T-helper 1 cell treated with Interleukin-12 subunit alpha and Interleukin-12 subunit beta and Interleukin-4 antibody, amounts not matched to agents 30 ng/mL and 1 ng/mL, for 36 hours (primary cell): ENCODE measurements at regions not wholly inside any gene's neighbourhood (a gene's known extent, or its start where the extent isn't known, plus 50 kb on each side); places are given as distances from the start of the nearest gene placed in this dataset.
"Not testable (repeated sequence)": the region's sequence is repeated elsewhere in the genome, so short reads cannot be mapped to it uniquely, and the experiment has no call there.

Experiments used
- intact Hi-C: fragments of 100-400 bp; cut with micrococcal nuclease; formaldehyde crosslinking; loops from one replicate; pipeline ENCODE4 v1.15.1; 2024

DNA sequence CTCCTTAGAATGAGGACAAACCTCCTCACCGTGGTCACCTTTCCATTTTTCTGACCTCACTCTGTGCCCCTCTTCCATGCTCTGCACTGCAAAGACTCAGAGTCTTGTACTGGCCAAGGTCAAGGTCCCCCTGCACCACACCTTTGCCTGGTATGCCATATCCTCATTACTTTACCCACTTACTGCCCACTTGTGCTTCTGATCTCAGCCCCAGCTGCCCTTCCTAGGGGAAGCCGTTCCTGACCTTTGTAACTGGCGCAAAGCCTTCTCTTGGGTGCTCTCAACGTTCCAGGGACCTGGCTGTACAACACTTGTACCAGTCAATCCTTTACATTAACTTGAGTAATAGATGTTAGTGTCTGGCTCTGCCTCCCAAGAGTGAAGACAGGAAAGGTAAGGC is 256.0 kb downstream of the SV2B start:
- intact Hi-C loops, result no loop called here

DNA sequence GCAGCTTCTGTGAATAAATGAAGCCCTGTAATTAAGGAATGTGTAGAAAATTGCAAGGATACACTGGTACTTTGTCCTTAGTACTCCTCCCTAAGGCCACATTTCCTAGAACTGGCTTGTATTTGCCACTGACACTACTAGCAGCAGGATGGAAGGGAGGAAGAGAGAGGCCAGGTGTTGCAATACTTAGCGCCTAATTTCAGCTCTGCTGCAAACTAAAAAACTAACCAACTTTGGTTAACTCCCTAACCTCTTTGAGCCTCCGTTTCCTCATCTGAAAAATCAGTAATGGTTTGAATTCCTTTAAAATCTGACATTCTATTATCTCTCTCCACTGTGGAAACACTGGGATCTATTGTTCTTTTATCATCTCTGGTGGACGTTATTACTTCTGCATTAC is 257.0 kb downstream of the SV2B start:
- intact Hi-C loops, result no loop called here

DNA sequence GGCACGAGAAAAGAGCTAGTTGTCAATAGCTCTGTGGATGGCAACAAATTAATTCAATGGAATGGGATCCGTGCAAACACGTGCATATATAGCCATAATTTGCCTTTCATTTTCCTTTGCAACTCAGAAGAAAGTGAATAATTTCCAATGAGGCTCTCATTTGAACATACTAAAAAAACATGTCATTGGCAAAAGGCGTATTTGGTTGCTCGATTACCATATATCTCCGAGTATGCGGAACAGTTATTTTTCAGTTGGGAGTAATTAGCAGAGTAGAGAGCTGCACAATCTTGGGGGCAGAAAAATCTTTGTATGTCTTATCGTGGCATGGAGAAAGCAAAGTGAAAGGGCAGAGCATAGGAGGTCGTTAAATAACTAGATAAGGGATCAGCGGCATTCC is 257.4 kb downstream of the SV2B start:
- intact Hi-C loops, result no loop called here

DNA sequence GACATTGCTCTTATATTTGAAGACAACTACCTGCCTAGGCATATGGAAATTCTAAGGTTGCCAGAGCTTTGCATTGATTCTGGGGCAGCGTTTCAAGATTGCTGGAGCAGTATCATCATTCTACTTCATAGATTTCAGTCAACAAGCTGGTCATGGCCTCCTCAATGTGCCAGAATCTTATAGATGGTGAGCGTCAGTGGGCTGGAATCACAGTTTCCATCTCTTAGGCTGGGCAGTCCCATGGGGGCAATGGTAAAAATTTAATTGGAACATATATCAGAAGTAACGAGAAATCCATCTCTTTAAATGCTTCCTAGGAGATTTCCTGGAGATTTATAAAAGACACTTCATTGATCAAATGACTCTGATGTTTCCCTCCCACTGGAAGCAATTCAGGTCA is 258.3 kb downstream of the SV2B start:
- intact Hi-C loops, result no loop called here

DNA sequence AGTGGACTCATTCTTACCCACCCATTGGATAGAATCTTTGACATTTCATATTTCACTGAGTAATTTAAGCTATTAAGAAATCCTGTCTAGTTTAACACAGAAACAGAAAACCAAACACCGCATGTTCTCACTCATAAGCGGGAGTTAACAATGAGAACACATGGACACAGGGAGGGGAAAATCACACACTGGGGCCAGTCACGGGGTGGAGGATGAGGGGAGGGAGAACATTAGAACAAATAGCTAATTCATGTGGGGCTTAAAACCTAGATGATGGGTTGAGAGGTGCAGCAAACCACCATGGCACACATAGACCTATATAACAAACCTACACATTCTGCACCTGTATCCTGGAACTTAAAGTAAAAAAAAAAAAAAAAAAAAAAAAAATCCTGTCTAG is 261.6 kb downstream of the SV2B start:
- intact Hi-C loops, result not testable (repeated sequence)

DNA sequence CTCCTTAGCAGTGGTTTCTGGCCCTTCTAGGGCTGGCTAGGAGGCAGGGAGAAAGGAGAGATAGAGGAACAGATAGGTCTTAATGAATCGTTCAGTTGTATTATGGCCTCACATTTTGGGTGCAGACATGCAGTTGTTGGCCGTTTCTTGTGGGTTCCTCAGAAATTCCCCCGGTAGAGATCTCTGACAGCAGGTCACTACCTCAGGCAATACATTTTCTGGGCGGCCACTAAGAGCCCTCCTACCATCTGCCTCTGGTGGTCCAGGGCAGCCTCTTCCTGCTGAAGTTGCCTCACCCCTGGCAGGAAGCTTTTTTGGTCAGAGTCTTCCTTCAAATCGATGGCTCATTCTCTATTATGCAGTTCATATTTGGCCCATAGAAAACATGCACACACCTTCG is 266.1 kb downstream of the SV2B start:
- intact Hi-C loops, result no loop called here

DNA sequence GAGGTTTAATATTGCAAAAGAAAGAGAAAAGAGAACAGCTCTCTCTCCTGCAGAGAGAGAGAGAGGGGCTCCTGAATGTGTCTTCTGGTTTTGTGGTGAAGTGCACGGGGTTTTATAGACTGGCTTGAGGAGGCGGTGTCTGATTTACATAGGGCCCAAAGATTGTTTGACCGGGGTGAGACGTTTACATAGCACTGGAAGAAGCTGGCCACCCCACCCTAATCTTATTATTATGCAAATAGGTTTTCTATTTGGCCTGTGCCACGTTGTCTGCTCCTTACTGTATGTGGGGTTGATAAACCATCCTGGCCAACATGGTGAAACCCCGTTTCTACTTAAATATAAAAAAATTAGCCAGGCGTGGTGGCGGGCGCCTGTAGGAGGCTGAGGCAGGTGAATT is 268.6 kb downstream of the SV2B start:
- intact Hi-C loops, result no loop called here

DNA sequence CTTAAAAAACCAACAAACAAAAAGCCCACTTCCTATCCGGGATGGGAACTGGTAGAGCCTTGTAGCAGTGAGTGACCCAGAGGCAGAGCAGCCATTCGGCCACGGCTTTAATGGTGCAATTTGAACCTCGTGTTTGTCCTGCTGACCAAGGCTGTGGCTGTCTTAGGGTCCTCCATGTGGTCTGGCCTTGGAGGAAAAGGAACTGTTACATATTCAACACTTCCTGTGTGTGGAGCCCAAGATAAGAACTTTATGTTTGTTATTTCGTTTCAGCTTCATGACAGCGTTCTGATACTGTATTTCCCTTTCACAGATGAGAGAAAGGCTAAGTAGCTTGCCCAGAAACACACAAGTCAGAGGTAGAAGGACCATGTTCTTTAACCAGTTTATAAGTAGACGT is 269.8 kb downstream of the SV2B start:
- intact Hi-C loops, result no loop called here

DNA sequence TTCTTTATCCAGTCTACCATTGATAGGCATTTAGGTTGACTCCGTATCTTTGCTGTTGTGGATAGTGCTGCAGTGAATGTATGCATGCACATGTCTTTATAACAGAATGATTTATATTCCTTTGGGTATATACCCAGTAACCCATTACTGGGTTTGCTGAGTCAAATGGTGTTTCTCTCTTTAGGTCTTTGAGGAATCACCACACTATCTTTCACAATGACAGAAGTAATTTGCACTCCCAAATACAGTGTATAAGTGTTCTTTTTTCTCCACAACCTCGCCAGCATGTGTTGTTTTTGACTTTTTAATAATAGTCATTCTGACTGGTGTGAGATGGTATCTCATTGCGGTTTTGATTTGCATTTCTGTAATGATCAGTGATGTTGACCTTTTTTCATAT is 271.3 kb downstream of the SV2B start:
- intact Hi-C loops, result not testable (repeated sequence)

DNA sequence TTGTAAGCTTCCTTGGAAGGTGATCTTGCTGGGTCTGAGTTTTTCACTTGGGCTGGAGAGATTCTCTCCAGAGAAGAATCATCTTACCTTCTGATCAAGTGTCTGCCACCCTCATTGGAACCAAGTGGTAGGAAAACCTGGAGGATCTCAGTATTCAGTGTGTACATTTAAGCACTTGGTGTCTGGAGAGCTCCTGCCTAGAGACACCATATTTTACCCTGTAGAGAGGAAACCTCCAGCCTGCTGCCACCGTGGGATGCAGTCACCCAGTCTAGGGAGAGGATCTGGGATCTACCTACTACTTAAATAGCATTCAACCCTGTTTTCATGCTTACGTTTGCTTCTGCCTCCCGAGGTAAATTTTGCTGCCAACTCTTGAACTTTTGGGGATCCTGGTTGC is 274.3 kb downstream of the SV2B start:
- intact Hi-C loops, result no loop called here

DNA sequence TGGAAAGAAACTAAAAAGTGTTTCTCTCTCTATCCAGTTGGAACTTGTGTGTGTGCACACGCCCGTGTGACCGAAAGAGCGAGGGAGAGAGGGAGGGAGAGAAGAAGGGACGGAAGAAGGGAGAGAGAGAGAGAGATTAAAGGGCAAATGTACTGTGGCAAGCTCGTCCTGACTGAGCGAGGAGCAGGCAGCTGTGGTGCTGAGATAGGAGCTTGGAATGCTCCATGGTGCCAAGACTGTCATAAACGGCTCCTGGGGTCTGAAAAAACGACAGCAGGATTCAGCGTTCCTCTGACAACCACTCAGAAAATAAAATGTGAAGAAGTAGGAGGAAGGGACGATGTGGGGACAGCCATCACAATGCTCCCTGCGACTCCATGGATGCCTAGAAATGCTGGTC is 276.0 kb downstream of the SV2B start:
- intact Hi-C loops, result no loop called here

DNA sequence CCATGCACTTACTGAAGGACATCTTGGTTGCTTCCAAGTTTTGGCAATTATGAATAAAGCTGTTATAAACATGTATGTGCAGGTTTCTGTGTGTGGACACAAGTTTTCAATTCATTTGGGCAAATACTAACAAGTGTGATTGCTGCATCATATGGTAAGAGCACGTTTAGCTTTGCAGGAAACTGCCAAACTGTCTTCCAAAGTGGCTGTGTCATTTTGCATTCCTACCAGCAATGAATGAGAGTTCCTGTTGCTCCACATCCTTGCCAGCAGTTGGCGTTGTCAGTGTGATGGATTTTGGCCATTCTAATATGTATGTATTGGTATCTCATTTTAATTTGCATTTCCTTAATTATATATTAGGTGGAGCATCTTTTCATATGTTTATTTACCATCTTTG is 280.1 kb downstream of the SV2B start:
- intact Hi-C loops, result no loop called here

DNA sequence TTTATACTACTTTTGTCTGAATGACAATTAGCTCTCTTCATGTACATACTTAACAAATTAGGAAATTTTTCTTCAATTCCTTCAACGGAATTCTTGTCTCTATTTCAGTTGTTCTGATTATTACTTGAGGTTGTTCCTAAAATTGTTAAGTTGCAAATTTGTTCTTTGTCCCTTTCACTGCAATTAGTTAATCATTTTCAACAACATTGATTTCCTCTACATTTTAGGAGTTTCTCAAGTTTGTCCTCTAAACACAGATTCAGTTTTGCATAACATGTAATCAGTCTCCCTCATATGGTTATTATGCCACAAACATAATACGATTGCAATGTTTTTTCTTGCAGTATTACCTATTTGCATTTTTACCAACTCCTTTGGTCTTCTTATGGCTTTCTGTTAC is 283.5 kb downstream of the SV2B start:
- intact Hi-C loops, result no loop called here

DNA sequence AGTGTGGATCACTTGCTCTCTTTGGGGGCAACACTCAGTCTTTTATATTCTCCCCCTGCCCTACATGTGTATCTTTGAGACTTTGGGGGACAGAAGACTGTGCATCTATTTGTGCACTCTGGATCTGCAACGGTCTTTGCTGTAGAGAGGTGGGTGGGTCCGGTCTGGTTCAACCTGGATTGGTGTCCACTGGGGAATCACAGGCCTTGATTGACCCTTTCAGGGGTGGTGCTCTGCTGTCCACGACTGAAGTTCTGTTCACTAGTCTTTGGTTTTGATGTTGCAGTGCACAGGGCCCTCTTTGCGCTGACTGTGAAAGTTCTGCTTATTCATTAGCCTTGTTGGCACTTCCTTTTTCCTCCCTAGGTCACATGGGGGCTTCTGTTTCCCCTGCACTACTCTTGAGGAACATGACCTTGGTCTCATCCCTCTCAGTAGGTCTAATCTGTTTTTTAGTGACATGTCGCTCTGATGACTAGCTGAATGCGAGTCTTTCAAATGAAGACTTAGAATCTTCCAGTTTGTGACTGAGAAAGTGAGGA is 284.2 kb downstream of the SV2B start:
- intact Hi-C loops, result no loop called here

DNA sequence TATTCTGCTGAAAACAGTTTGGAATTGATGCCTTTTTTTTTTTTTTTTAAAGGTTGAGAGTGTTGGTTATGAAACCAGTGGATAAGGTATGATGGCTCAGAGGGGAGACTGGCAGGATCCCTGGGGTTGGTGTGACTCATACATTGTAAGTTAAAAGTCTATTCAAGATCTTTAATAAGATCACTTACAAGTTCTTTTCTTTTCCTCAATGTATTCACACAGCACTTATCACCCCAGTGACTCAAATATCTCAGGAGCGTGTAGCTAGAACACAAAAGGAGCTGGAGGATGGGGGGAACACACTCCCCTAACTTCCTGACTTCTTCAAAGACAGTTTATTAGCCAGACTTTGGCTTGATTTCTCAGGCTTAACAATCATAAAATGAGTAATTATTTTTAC is 285.3 kb downstream of the SV2B start:
- intact Hi-C loops, result no loop called here

DNA sequence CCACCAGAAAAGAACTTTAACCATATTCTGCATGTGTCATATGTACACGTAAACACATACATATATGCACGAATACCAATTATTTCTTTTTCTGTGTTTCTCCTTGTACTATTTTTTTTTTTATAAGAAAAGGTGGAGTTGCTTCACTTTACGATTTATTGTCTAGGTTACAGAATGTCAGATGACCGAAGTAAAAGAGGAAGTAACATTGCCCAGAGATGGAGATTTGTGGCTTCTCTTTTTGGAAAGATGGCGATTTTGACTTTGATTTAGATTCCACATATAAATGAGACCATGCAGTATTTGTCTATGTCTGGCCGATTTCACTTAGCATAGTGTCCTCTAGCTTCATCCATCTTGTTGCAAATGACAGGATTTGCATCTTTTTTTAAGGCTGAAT is 293.1 kb downstream of the SV2B start:
- intact Hi-C loops, result no loop called here

DNA sequence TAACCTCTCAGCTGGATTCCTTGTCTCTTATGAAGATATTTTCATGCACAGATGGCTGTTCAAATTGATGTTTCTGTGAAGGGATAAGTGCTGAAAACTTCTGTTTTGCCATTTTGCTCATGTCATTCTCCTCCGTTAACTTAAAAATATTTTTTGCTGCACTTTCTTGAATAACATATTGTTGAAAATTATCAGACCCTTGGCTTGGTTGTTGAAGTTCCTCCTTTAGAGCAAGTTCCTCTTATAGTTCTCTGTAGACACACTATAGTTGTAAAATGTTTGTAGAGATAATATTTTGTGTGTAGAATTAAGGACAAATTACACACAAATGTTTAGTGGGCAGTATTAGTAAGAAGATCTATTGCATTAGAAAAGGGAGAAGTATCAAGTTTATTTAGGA is 300.4 kb downstream of the SV2B start:
- intact Hi-C loops, result no loop called here

DNA sequence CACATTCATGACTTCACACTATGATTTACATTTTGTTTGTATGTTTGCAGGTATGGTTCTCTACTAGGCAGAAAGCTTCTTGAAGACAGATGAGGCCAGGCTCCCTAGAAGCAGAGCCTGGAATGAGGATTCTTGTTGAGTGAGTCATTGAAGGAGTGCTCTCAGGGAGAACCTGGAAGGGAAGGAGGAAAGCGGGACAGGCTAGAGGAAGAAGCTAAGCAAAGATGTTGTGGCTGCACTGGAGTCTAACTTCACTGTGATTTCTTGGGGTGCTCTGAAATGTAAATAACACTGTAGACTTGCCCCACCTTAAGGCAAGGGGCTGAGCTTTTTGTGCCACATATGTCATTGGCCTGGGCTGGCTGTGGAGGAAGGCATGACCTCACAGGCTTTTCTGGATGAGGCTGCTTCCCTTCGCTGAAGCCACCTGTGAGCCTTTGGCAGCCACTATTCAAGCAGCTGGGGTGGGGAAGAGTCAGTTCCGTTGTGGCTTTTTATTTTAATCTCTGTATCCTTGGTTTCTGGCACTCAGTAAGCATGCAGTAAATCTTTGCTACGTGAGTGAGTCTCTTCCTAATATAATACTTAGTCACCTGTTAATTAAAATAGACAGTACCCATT is 307.3 kb downstream of the SV2B start:
- intact Hi-C loops, result no loop called here

DNA sequence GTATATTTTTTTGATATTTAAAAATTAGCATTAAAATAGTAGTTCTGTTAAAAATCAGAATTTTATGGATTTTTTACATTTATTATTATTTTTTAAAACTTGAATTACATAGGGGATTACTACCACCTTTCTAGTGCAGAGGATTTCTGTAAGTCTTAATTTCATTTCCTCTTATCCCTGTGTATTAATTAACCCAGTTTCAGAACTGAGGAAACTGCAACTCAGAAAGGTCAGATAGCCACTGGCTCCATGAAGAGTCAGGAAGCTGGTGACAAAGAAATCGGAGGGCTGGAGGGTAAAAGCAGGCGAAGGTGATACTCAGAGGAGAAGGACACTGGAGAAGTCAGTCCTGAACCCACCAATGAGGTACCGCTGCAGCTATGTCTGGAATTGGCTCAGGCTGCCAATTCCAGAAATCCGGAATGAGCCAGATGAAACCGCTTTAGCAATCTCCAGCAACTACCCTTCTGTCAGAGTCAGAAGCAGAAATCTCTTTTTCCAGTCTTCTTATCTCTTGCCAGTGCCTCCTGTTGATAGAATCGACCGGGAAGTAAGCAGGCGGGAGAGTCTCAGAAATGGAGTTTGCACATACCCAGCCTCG is 308.5 kb downstream of the SV2B start:
- intact Hi-C loops, result no loop called here

DNA sequence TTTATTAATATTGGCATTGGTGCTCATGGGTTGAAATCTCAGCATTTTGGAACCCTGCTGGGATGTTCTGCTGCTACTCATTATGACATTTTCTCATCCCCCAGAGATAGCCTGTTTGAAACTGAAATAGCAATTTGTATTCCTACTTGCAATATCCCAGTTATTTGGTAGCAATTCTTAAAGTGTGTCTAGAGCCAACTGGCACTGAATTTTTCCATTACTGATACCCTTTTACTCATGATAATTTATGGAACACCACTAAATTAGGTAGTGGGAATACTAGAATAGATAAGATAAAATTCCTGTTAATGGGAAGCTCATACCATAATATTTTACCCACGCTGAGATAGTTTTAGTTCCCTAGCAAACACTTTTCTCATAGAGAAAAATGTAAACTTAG is 309.3 kb downstream of the SV2B start:
- intact Hi-C loops, result no loop called here

DNA sequence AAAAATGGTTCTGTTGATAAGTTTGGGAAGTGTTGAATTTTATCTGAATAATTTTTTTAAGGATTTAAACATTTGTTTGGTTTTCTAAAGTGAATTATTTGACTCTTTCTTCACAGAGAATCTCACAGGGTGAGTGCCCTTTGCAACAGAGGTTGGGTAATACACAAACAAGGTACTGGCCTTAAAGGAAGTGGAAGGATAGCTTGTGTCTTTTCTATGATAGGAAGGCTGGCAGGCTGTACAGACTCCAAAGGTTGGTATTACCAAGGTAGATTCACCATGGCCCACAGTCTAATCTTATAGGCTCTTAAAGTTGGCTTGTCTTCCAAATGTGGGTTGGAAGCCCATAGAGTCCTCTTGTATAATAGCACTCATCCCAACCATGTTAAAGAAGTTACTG is 311.5 kb downstream of the SV2B start:
- intact Hi-C loops, result no loop called here

DNA sequence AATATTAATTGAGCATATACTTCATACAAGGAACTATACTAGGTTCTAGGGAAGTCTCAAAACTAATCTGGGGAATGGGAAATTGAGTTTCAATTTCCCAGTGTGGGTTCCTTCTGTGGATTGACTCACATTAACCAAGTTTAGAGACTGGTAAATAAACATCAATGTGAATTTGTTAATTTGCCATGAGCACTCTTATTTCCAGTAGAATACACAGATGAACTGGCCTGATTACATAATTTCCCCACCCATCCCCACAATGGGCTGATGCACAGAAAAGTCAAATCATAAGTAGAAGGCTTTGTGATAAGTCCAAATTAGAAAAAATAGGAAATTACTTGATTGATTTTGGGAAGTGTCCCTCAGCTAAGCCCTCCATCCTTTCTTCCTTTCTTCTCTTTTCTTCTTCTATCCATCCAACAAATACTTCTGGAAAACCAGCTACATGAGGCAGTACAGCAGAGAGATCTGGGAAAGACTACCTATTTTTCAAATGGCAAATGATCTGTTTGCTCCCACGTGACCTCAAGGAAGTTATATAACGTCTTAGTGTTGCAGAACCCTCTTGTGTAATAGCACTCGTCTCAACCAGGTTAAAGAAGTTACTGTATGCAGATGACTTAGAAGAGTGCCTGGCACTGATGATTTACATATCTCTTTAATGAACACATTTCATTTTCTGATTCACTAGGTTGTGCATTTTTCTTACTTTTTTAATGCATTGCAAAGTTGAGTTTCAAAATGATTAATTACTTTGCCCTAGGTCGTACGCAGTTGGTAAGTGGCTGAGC is 312.3 kb downstream of the SV2B start:
- intact Hi-C loops, result no loop called here

DNA sequence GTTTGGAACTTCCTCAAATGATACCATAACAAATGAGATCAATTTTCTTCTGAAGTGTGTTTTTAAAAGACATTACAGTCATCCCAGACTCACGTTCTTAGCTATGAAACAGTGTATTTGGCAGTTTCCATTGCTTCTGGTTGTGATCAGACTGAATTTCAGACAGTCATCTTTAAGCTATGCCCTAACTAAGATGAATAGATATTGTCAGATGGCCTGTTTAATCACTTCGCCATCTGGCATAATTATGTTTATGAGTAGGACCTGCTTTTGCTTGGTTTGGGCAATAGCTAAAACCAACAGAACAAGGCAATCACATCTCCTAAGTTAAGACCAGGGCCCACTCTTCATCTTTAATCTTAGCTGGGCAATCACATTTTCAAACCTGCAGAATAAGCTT is 313.1 kb downstream of the SV2B start:
- intact Hi-C loops, result no loop called here
